Nephron progenitor cell (in vitro differentiated cells): ENCODE measurements at regions not wholly inside any gene's neighbourhood (a gene's known extent, or its start where the extent isn't known, plus 50 kb on each side); places are given as distances from the start of the nearest gene placed in this dataset.
"Not testable (repeated sequence)": the region's sequence is repeated elsewhere in the genome, so short reads cannot be mapped to it uniquely, and the experiment has no call there.

Experiments
- DNase-seq: peaks from one replicate; pipeline ENCODE4 v3.0.0; 2021
- H3K27ac Mint-ChIP-seq: 2 replicates; pipeline ENCODE4 v1.8.0; 2021; ENCODE audit warnings: mild to moderate bottlenecking, moderate library complexity, mixed read lengths
- H3K27me3 Mint-ChIP-seq: 2 replicates; pipeline ENCODE4 v1.8.0; 2021; ENCODE audit warnings: mild to moderate bottlenecking, low read depth, mixed read lengths; ENCODE audit not compliant: poor library complexity
- H3K36me3 Mint-ChIP-seq: 2 replicates; pipeline ENCODE4 v1.8.0; 2021; ENCODE audit warnings: low read depth, mixed read lengths
- H3K4me1 Mint-ChIP-seq: 2 replicates; pipeline ENCODE4 v1.8.0; 2021; ENCODE audit warnings: mixed read lengths
- H3K4me3 Mint-ChIP-seq: 2 replicates; pipeline ENCODE4 v1.8.0; 2021; ENCODE audit warnings: mild to moderate bottlenecking, moderate library complexity, mixed read lengths
- H3K9me3 Mint-ChIP-seq: 2 replicates; pipeline ENCODE4 v1.8.0; 2021; ENCODE audit warnings: mild to moderate bottlenecking, moderate library complexity, mixed read lengths
- CTCF ChIP-seq: fragments of 200-600 bp; sonication (generic); IDR thresholded peaks from 2 replicates; pipeline ENCODE4 v1.5.0; 2021; ENCODE audit warnings: antibody characterized with exemption

- Mint-ChIP-seq H3K9me3 (no peaks in the 10 kb centered on the region), H3K36me3 (no peaks in the 10 kb centered on the region), H3K27me3 (no peaks in the 10 kb centered on the region), H3K4me1 (no peaks in the 10 kb centered on the region), H3K4me3 (no peak overlapping the region), H3K27ac (no peak overlapping the region)
- no peak for TF ChIP-seq CTCF
- DNase-seq: no peak
Observed at GRCh38 chr2:139424101-139424500, 643.9 kb upstream of the NXPH2 start.

GRCh38 chr2:139411236-139411635 lies 631.0 kb upstream of the NXPH2 start:
- Mint-ChIP-seq H3K36me3 (no peaks in the 10 kb centered on the region), H3K4me1 (no peaks in the 10 kb centered on the region), H3K27me3 (peaks cover 6% of the 10 kb centered on the region), H3K4me3 (no peak overlapping the region), H3K9me3 (peaks cover 33% of the 10 kb centered on the region), H3K27ac (no peak overlapping the region)
- no peak for TF ChIP-seq CTCF
- DNase-seq: no peak

GRCh38 chr2:139410833-139411174 lies 630.6 kb upstream of the NXPH2 start:
- H3K27me3 Mint-ChIP-seq, H3K4me1 Mint-ChIP-seq, DNase-seq: not testable (repeated sequence)

GRCh38 chr2:139410147-139410832 lies 630.1 kb upstream of the NXPH2 start:
- not testable (repeated sequence) for H3K27me3 Mint-ChIP-seq, H3K36me3 Mint-ChIP-seq, H3K4me1 Mint-ChIP-seq, DNase-seq, H3K4me3 Mint-ChIP-seq, H3K27ac Mint-ChIP-seq
- peaks cover 27% of the 10 kb centered on the region for H3K9me3 Mint-ChIP-seq

More at GRCh38 chr2:139410833-139411174, 630.6 kb upstream of the NXPH2 start:
- H3K9me3 Mint-ChIP-seq: peaks cover 30% of the 10 kb centered on the region
- H3K4me3 Mint-ChIP-seq, H3K27ac Mint-ChIP-seq, H3K36me3 Mint-ChIP-seq: not testable (repeated sequence)

- Mint-ChIP-seq H3K4me3 (no peak overlapping the region), H3K4me1 (no peaks in the 10 kb centered on the region), H3K36me3 (no peaks in the 10 kb centered on the region), H3K9me3 (peaks cover 17% of the 10 kb centered on the region), H3K27me3 (peaks cover 6% of the 10 kb centered on the region), H3K27ac (no peak overlapping the region)
- DNase-seq: no peak
- TF ChIP-seq CTCF: no peak
Observed at GRCh38 chr2:139409212-139409611, 629.0 kb upstream of the NXPH2 start.

GRCh38 chr2:139403948-139404347 lies 623.8 kb upstream of the NXPH2 start:
- no peaks in the 10 kb centered on the region for H3K36me3 Mint-ChIP-seq
- no peaks in the 10 kb centered on the region for H3K4me1 Mint-ChIP-seq
- H3K27me3 Mint-ChIP-seq: peaks cover 6% of the 10 kb centered on the region
- DNase-seq: no peak
- no peak overlapping the region for H3K4me3 Mint-ChIP-seq
- no peak overlapping the region for H3K27ac Mint-ChIP-seq
- TF ChIP-seq CTCF: no peak
- peaks cover 6% of the 10 kb centered on the region for H3K9me3 Mint-ChIP-seq

GRCh38 chr2:139394801-139395200 lies 614.6 kb upstream of the NXPH2 start:
- Mint-ChIP-seq H3K4me1 (no peaks in the 10 kb centered on the region), H3K27ac (no peak overlapping the region), H3K27me3 (no peaks in the 10 kb centered on the region), H3K9me3 (peaks cover 3% of the 10 kb centered on the region), H3K36me3 (no peaks in the 10 kb centered on the region), H3K4me3 (no peak overlapping the region)
- no peak for TF ChIP-seq CTCF
- no peak for DNase-seq
